Activated CD4-positive, alpha-beta T cell treated with anti-CD3 and anti-CD28 coated beads, Interleukin-2, amount 50 U/mL, for 4 hours (primary cell): ENCODE measurements at regions not wholly inside any gene's neighbourhood (a gene's known extent, or its start where the extent isn't known, plus 50 kb on each side); places are given as distances from the start of the nearest gene placed in this dataset.

Experiments used
- DNase-seq, 2 experiments: peaks; one replicate each; pipeline ENCODE4 v3.0.0-alpha.2; 2020

DNA sequence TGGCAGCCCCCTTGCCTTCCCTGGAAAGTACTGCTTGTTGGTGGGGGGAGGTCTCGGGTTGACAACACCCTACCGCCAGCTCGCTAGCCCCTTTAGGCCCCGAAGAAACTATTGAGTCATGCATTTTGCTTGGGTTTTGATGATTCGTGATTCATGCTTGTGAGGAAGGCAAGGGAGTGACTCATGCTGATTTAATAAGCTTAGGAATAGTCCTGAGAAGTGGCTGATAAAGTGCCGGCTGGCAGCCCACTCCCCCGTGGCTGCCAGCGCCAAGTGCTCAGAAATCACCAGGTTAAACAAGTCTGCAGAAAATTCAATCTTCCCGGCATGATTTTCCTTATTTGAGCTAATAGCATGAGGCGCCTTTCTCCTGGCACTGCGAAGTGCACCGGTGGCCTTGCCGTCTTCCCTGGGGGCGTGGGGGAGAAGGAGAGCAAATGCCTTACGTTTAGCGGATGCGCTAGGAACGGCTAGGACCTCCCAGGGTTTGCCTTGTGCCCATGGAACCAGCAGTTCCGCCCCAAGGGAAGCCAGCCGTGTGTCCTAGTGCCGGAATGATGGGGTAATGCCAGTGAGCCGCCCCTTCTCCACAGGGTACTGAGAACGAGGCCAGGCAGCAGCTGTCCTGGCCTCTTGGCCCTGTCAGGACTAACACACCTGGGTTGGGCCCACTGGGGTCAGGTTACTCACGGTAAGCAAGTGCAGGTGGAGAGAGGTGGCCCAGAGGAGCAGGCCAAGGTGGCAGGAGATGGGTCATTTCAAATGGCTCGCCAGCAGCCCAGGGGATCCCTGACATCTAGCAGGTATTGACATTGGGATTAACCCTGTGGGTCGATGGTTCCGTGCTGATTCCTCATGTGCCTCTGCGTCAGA is 151.9 kb downstream of the MACROH2A1 start:
- DNase-seq: no peak

GRCh38 chr5:135246605-135246922 is 152.5 kb downstream of the MACROH2A1 start:
- no peak for DNase-seq

GRCh38 chr5:135245521-135246499 is 153.2 kb downstream of the MACROH2A1 start:
- no peak for DNase-seq

GRCh38 chr5:135244620-135245021 is 154.4 kb downstream of the MACROH2A1 start:
- DNase-seq: no peak

DNA sequence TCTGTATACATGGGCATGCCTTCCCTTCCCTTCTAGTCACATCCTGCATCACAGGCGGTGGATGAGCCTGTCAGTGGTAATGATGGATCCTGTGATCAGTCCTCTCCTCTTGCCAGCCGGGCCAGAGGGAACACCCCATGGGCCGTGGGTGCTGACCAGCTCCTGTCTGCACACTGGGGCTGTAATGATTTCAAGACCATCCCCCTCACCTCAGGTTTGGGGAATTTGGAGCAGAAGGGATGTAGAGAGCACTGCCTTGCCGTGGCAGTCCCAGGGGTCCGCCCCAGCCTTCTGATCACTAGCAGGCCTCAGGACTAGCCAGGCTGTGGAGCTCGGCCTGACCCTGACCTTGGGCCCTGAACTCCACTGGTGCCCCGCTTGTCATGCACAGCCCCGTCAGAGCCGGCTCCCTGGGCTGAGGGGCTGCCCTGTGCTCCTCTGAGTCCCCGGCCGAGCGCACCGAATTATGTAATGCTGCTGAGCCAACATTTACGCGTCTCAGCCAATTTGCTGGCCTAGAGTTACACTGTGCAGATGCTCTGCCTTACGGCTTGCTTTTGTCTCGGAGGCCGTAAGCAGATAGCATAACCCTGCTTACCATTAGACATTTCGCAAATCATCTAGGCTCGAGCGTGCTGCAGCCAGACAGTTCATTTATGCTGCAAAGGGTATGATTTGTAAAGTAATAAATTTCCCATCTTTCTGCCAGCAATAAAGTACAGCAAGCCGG is 155.3 kb downstream of the MACROH2A1 start:
- DNase-seq: no peak

DNA sequence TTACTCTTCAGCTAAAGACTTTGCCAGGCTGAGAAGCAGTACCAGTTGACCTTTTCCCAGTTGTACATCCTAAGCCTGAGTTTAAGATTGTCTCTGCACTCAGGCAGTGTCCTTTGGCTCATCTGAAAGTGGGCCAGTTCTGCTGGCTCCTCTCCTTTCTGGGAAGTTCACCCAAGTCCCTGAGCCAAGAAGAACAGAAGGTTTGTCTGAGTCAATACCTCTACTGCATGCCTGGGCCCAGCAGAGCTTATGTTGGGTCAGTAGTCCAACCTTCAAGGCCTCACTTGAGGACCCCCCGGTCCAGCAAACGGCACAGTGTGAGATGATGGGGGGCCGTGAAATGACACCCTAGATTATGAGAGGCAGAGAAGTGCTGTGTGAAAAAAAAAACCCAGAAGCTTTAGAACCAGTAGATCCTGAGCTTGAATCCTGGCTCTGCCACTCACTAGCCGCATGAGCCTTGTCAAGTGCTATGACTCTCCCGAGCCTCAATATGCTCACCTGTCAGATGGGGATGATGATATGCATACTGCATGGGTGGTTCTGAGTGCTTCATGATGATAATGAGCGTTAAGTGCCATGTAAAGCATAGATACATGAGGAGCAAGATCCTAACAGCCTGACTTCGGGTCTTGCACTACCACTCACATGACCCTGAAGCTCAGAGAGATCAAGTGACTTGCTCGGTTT is 156.0 kb downstream of the MACROH2A1 start:
- DNase-seq: no peak

GRCh38 chr5:135242021-135242865 is 156.8 kb downstream of the MACROH2A1 start:
- DNase-seq: no peak

DNA sequence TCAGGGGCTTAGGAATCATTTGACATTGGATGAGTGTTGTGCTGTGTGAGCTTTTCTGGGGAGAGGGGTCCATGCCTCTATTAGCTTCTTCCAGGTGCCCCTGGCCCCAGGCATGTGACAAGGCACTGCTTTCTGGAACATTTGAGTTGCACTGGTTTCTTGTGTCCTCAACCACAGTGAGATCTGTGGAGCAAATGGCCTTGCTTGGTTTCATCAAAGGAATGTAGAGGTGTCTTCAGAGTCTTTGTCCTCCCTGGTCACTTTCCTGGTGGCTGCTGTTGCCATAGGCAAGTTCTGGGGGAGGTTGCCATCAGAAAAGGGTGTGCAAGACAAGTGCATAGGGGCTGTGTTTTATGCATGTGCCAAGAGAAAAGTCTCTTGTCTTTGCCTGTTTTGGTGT is 157.5 kb downstream of the MACROH2A1 start:
- no peak for DNase-seq

GRCh38 chr5:135240781-135241360 is 158.2 kb downstream of the MACROH2A1 start:
- DNase-seq: no peak

GRCh38 chr5:135240283-135240633 is 158.8 kb downstream of the MACROH2A1 start:
- DNase-seq: no peak

- no peak for DNase-seq
Observed at GRCh38 chr5:135239453-135240282, 159.4 kb downstream of the MACROH2A1 start.

DNA sequence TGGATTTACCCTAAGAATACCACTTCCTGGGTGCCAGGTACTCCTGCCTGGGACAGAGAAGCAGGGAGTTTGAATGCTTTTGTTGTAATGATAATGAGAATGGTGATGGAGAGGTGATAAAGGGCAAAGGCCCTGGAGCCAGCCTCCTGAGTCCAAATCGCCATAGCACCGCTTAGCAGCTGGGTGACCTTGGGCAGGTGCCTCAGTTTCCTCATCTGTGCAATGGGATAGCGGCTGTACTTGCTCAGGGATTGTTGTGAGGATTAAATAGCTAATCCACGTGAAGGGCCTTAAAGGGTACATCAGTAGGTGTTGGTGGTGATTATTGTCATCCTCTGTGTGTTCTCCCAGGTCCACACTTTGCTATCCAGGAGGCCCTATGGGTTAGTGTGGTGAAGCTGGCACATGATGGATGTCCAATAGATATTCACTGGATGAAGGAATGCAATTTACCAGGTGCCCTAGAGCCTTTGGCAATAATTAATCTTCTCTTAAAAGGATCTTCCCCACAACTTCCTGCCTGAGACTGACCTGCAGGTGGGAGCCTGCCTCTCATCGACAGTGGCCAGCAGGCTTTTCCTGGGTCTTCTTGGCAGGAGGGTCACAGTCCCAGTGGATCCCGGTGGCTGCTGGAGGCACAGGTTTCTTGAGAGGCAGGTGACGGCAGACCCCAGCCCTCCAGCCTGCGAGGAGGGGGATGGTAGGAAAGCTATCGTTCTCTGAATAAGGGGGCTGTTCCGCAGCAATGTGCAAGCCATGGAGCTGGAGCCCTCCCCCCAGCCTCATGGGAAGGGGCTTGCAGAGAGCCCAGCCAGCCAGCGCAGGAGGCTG is 160.2 kb downstream of the MACROH2A1 start:
- DNase-seq: no peak

- DNase-seq: no peak
Observed at GRCh38 chr5:135237748-135238103, 161.3 kb downstream of the MACROH2A1 start.

GRCh38 chr5:135236908-135237747 is 161.9 kb downstream of the MACROH2A1 start:
- no peak for DNase-seq

DNA sequence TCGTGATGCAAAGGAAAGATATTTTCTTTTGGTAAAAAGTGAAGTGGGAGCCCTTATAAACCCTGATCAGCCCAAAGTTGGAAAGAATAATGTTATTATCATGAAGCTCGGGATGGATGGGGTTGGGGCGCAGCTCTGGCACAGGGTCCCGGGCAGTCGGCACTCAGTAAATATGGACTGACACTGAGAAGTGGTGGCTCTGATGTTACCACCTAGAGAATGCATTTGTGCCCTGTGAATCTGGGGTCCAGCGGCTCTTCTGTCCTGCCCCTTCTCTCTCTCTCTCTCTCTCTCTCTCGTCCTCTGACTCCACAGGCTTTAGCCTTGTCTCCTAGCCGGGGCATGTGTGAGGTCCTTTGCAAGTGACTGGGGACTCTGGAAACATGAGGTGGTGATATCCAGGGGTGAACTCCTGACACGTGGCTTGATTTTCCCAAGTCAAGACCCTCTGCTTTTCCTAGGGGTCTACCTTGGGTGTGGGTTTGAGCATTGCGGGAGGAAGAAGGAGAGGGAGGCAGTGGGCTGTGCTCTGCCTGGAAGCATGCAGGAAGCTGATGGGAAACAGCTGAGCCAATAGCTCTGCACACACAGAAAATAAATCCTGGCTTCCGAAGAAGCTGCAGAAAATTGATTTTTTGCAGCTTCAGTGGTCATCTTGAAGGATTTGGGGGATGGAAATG is 162.7 kb downstream of the MACROH2A1 start:
- DNase-seq: no peak

DNA sequence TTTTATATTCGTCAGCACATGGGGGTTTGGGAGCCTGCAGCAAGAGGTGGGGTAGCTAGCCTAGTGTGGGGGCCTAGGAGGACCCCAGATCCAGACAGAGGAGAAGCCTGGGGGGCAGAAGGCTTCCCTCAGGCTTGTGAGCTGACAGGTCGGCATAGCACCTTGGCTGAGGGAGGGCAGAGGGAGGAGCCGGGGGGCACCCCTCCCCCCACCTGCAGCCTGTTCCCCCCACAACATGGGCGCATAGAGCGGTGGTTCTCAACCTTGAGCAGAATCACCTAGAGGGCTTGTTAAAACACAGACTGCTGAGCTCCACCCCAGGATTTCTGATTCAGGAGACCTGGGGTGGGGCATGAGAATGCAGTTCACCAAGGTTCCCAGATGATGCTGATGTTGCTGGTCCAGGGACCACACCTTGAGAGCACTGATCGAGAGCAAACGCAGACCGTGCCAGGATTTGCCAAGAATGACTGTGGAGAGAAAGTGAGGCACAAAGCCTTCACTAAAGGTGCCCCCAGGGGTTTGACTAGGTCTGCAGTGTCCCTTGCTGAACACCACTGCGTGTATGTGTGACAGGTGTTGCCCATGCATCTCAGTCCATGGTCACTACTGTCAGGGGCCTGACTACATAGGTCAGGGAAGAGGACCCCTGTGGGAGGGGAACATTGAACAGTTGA is 163.3 kb downstream of the MACROH2A1 start:
- no peak for DNase-seq
